HG02973 (cell line): ENCODE measurements at regions not wholly inside any gene's neighbourhood (a gene's known extent, or its start where the extent isn't known, plus 50 kb on each side); places are given as distances from the start of the nearest gene placed in this dataset.

ENCODE experiments used
- ATAC-seq: cut with Tn5 transposase; IDR thresholded peaks from one replicate; pipeline ENCODE4 v1.9.1; 2021; ENCODE audit warnings: moderate library complexity; ENCODE audit not compliant: unreplicated experiment

DNA sequence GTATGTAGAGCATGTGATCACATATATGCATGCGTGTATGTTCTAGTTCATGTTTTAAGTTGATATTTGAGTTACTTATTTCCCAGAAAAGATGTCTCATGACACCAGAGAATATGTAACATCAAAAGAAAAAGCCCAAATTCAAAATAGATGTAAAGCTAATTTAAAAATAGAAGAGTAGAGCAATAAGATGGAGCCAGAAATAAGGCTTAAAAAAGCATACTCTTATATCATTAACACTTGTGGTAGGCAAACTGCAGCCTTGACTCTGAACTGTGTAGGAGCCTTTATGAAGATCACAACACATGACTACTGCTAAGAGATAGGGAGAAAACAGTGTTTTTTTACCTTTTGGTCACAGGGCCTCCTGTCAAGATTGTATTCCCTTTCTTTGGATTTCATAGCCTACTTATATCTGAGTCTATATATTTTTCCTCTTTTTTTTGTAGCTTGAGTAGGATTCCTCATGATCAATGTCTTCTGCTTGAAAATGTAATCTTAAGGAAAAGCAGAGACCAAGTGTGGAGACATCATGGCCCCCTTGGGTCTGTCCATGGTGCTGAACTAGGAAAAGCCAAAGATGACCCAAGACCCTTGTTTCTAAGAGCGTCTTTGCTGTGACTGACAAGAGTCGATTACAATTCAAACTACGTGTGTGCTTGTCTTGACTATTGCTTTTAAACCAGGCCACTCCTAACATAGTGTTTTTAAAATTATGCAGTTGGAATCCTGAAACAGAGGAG lies 390.4 kb downstream of the SHISA9 start:
- ATAC-seq, result no peak

DNA sequence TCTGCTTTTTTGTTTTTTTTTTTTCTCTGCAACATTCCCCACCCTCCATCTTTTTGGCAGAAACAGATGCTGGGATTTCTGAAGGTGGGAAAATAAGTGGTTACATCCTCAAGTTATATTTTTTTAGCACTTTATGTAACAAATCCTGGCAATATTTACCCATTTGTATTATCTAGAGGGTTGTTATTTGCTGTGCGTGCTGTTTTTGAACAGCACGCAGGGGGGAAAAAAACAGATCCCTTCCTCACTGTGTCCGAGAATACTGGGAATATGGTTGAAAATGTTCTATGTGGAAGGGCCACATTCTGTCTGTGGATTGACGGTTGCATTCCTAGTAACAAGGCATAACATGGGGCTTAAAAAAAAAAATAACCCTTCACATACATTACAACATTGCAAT lies 394.8 kb downstream of the SHISA9 start:
- no peak for ATAC-seq

DNA sequence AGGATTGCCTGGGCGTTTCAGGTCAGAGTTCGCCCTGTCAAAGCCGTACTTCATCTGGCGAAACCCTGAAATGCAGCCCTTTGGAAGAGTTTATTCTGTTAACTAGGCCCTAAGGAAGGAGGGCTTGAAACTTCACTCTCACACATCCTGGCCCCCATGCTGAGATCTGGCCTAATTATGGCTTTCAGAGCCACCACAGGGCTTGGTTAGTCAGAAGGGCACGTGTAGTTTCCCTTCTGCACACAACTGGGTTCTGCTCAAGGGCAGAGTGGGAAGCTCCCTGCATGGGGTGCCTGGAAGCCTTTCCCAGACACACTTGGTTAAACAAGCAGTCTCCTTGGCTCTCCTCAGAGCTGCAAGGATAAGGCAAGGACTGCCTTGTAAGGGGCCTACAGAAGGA lies 397.3 kb downstream of the SHISA9 start:
- ATAC-seq, result no peak

DNA sequence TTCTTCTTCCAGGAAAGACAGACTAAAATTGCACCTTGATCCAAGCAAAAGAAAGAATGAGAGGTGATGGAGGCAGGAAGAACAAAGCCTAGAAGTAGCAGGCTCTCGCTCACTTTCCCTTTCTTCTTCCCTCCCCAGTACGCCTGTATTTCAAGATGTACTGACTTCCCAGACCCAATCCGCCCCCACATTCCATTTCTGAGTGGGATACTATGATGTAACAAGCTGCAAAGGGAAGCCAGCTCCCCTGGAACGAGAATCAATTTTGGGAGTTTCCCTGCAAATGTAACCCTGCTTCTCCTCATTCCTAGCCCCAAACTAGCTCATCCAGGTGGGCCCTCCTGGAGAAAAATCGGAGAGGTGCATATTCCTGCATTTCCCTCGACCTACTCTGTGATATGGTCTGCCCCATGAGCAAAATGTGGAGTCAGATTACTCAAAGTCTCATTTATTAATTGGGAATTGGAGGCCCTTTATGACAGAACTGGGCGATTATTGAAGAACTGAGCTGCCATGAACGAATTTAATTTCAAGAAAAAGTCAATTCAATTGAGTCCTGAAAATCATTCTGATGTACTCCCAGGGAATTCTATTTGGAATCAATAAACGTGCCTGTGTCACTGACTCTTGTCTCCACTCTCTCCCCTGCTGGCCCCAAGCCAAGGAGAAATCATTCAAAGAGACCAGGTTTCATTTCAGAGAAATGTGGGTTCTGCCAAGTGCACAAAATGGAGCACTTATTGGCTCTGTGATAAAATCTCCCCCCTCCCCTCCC lies 398.9 kb downstream of the SHISA9 start:
- ATAC-seq, result no peak

DNA sequence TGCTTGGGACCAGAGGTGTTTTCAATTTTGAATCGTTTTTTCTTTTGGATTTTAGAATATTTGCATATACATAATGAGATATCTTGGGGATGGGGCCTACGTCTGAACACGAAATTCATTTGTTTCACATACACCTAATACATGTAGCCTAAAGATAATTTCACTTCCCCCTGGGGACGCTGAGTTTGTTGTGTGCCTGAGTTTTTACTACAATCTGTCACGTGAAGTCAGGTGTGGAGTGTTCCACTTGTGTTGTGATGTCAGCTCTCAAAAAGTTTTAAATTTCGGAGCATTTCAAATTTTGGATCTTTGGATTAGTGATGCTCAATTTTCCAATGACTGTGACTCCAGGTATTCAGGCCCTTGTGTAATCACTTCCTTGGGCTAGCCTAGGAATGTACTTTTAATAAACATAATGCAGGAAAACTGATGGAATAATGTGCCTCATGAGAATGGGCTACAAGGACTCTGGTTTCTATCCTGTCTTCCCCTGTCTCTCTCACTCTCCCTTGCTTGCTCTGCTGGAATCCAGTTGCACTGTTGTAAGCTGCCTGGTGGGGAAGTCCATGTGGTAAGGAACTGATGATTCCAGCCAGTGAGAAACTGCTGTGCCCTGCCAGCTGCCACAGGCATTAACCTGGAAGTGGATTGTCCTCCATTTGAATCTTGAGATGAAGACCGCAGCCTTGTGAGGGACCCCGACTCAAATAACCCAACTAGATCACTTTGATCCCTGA lies 403.8 kb downstream of the SHISA9 start:
- ATAC-seq, result no peak

- ATAC-seq, result no peak
Measured at GRCh38 chr16:13306161-13306995, 405.0 kb downstream of the SHISA9 start.

DNA sequence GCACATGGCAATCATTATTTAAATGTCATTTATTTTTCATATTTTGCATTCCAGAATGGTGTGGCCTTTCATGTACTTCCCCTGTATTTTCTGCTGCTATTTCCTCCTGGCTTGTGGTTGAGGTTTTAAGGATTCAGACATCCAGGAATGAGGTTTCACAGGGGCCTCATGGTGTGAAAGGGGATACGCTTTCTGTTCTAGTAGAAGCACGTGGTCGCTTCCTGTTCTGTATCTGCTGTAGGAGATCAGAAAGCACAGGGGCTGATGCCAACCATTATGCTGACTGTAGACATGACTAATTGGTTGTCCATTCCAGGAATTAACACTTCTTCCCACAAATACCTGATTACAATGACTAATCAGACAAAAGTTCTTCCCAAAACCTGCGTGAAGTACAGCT lies 405.9 kb downstream of the SHISA9 start:
- no peak for ATAC-seq

- ATAC-seq, result no peak
Measured at GRCh38 chr16:13307851-13308250, 406.5 kb downstream of the SHISA9 start.

DNA sequence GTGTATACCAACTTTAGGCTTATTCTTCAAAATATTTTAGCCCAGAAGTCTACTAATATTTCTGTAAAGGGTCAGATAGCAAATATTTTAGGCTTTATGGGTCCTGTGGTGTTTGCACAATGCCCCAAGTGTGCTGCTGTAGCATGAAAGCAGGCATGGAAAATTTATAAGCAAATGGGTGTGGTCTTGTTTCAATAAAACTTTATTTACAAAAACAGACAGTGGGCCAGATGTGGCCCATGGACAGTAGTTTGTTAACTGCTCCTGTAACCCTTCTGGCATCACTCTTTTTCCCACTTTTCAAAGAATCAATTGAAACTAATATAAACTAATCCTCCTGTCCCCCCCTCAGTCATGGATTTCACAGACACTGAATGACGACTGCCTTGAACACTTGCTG lies 410.7 kb downstream of the SHISA9 start:
- ATAC-seq, result no peak

GRCh38 chr16:13313351-13313750 lies 412.0 kb downstream of the SHISA9 start:
- no peak for ATAC-seq

- ATAC-seq, result no peak
Measured at GRCh38 chr16:13314633-13315032, 413.2 kb downstream of the SHISA9 start.

DNA sequence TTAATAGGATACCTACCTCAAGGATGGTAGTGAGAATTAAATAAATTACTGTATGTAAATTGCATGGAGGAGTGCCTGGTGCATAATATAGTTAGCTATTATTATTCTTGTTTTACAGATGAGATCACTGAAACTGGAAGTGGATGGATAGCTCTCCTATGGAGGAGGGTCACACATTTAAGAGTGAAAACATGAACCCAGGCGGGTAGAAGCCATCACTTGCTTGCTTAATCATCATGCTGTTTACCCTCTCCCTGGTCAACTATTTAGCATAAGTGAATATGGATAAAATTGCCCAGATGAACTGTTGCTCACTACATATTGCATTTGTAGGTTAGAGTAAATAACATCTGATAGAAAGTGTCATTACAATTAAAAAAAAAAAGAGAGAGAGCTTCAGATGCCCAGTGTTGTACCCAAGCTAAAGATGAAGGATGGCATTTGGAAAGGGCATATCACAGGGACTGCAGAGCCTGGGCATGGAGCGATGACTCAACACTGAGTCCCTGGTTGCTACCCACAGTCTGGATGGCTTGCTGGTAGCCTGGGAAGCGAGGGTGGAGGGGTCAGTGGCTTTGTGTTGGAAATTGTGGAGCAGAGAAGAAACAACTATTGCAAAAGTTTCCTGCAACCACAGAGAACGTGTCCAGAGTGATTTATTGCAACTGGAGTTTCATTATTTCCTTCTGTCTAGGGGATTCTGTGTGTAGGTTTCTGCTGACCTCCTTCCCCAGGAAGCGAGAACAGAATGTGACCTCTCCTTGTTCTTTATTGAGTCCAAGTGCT lies 414.4 kb downstream of the SHISA9 start:
- ATAC-seq, result no peak

GRCh38 chr16:13322336-13322735 lies 420.9 kb downstream of the SHISA9 start:
- no peak for ATAC-seq

DNA sequence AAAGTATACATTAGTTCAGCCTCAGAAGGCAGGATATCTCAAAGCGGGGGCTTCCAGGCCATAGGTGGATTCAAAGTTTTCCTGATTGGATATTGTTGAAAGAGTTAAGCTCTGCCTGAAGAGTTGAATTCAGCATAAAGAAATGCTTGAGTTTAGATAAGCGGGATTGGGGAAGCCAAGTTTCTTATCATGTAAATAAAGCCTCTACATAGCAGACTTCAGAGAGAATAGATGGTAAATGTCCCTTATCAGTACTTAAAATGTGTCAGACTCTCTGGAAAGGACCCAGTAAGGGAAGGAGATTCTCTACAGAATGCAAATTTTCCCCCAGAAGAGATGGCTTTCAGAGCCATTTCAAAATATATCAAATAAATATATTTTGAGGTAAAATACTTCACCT lies 423.5 kb downstream of the SHISA9 start:
- no peak for ATAC-seq

GRCh38 chr16:13325396-13325795 lies 424.0 kb downstream of the SHISA9 start:
- ATAC-seq, result no peak

DNA sequence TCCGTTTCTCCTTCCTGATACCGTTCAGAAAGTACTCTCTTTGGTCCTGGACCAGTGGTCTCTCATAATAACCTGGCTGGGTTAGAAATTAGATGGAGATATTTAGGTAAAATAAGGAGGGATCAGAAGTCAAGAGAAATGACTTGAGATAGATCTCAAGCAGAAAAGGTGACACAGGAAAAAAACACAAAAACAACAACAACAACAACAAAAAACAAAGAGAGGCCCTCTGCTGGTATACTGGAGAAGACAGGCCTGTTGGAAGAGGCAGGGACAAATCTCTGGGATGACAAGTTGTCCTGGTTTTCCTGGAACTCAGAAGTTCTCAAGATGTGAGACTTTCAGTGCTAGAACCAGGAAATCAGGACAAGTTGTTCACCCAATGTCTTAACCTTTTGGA lies 430.5 kb downstream of the SHISA9 start:
- ATAC-seq, result no peak

DNA sequence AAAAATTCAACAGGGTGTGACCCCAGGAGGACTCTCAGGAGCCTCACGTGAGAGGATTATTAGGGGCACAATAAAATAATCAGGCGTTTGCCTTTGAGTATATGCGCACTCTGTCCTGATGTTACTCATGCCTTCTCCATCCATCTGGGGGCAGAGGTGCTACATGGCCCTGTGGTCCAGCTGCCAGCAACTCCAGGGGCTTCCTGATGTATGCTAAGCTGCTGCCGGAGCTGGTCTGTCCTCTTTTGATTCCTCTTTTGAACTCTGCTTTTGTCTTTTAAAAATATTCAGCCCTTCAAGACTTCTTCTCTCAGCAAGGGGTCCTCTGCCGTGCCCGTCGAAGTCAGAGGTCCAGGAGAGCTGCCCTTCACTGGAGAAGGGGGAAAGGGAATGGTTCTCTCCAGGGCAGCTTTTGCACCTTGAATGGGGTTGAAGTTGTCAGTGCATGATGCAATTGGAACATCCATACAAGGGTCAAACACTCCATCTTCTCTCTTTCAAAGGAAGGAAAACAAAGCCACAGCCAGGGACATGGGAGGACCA lies 431.4 kb downstream of the SHISA9 start:
- no peak for ATAC-seq

GRCh38 chr16:13333336-13333735 lies 431.9 kb downstream of the SHISA9 start:
- no peak for ATAC-seq

GRCh38 chr16:13335879-13336278 lies 434.5 kb downstream of the SHISA9 start:
- ATAC-seq, result no peak

GRCh38 chr16:13336335-13336734 lies 434.9 kb downstream of the SHISA9 start:
- ATAC-seq, result no peak
